Esophagus squamous epithelium (tissue), 5 donors: ENCODE measurements at regions not wholly inside any gene's neighbourhood (a gene's known extent, or its start where the extent isn't known, plus 50 kb on each side); places are given as distances from the start of the nearest gene placed in this dataset.
"Not testable (repeated sequence)": the region's sequence is repeated elsewhere in the genome, so short reads cannot be mapped to it uniquely, and the experiment has no call there.

Experiments
- DNase-seq: peaks from one replicate; lab custom pipeline; 2025; lab: John Stamatoyannopoulos, UW
- H3K27ac ChIP-seq, 4 donors: fragments of 200-600 bp; sonication (generic); one replicate each; pipeline ENCODE4 v1.5.1; 2016 to 2019; ENCODE audit warnings: mild to moderate bottlenecking in 1 of 4
- H3K27me3 ChIP-seq, 4 donors: fragments of 200-600 bp; sonication (generic); 1 replicate in 3 of 4; 2 replicates in 1 of 4; pipeline versions ENCODE4 v1.5.1 to v1.6.0; 2017 to 2021; ENCODE audit warnings: antibody characterized with exemption in 1 of 4
- H3K36me3 ChIP-seq, 3 donors: fragments of 200-600 bp; sonication (generic); one replicate each; pipeline ENCODE4 v1.5.1; 2016 to 2019
- H3K4me1 ChIP-seq, 3 donors: fragments of 200-600 bp; sonication (generic); one replicate each; pipeline ENCODE4 v1.5.1; 2017 to 2019
- H3K4me3 ChIP-seq, 4 donors: fragments of 200-600 bp; sonication (generic); 1 replicate in 3 of 4; 2 replicates in 1 of 4; pipeline ENCODE4 v1.5.1; 2016 to 2019; ENCODE audit warnings: mild to moderate bottlenecking in 2 of 4, moderate library complexity in 1 of 4
- H3K9me3 ChIP-seq, 3 donors: fragments of 200-600 bp; sonication (generic); one replicate each; pipeline ENCODE4 v1.5.1; 2016 to 2019
- POLR2A ChIP-seq, 4 donors: fragments of 450-650 bp; IDR thresholded peaks; one replicate each; pipeline ENCODE4 v1.6.1; 2017; ENCODE audit warnings: antibody characterized with exemption in 4 of 4, mild to moderate bottlenecking in 4 of 4, moderate library complexity in 3 of 4
- WGBS, 2 donors: methylation state at CpG; one replicate each; pipeline ENCODE4 v1.1.5; 2018; 5-methylcytosine and 5-hydroxymethylcytosine counted together
- intact Hi-C: fragments of 100-400 bp; cut with DNase I; formaldehyde crosslinking; loops from one replicate; pipeline ENCODE4 v1.15.0; 2022
- TF ChIP-seq, protein P1 (sequence below), 6 experiments: fragments of 450-650 bp in 4 of 6; fragments of 200-600 bp in 2 of 6; sonication (generic) in 2 of 6; IDR thresholded peaks; one replicate each; pipeline ENCODE4 v1.5.1; 2016 to 2019; ENCODE audit warnings: antibody characterized with exemption in 6 of 6, mild to moderate bottlenecking in 4 of 6, moderate library complexity in 4 of 6
- donor health status: DM: yes; HTN: yes; CAD: no.

DNA sequence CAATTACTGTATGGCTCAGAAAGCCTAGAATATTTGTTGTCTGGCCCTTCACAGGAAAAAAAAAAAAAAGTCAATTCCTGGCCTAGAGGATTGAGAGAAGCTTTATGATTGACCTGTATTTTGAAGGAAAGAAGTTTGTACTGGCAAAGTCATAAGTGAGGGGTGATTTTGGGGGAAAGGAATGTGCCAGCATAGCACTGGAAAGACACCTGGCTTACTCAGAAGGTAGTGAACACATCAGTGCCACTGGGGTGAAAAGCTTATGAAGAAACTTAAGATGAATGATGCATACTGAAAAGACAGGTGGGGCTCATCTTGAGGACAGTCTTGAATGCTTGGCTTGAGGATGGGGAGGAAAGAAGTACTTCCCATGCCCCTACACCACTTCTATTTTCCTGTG, 127.9 kb upstream of the RASA1 start:
- no peaks in the 10 kb centered on the region for H3K9me3 ChIP-seq
- no peaks in the 10 kb centered on the region for H3K36me3 ChIP-seq
- no peaks in the 10 kb centered on the region for H3K4me1 ChIP-seq
- H3K27ac ChIP-seq: no peak overlapping the region
- H3K4me3 ChIP-seq: no peak overlapping the region
- TF ChIP-seq, protein P1, sequence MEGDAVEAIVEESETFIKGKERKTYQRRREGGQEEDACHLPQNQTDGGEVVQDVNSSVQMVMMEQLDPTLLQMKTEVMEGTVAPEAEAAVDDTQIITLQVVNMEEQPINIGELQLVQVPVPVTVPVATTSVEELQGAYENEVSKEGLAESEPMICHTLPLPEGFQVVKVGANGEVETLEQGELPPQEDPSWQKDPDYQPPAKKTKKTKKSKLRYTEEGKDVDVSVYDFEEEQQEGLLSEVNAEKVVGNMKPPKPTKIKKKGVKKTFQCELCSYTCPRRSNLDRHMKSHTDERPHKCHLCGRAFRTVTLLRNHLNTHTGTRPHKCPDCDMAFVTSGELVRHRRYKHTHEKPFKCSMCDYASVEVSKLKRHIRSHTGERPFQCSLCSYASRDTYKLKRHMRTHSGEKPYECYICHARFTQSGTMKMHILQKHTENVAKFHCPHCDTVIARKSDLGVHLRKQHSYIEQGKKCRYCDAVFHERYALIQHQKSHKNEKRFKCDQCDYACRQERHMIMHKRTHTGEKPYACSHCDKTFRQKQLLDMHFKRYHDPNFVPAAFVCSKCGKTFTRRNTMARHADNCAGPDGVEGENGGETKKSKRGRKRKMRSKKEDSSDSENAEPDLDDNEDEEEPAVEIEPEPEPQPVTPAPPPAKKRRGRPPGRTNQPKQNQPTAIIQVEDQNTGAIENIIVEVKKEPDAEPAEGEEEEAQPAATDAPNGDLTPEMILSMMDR (IDR thresholded peaks at IDR 0.05): no peak
- TF ChIP-seq POLR2A (IDR thresholded peaks at IDR 0.05): no peak
- intact Hi-C loops: no loop called here
- no peaks in the 10 kb centered on the region for H3K27me3 ChIP-seq
- no peak for DNase-seq

DNA sequence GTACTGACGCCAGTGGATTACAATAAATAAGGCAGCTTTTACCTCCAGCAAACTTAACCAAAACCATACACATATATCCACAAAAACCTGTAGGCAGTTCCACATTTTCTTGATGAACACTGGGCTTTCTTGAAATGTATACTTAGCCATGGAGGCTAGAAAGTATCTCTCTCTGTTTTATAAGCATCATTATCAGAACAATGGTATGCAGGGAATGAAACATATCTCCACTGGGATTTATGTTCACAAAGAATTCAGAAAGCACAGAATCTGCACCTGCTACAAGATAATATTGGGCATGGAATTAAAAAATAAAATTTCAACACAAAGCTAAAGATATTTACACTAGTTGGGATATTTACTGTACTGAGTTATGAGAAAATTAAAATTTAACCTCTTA, 126.1 kb upstream of the RASA1 start:
- intact Hi-C loops: no loop called here
- Histone ChIP-seq H3K4me1 (no peaks in the 10 kb centered on the region), H3K4me3 (no peak overlapping the region), H3K9me3 (no peaks in the 10 kb centered on the region), H3K27me3 (no peaks in the 10 kb centered on the region), H3K27ac (no peak overlapping the region), H3K36me3 (no peaks in the 10 kb centered on the region)
- DNase-seq: no peak
- no peak for TF ChIP-seq POLR2A (IDR thresholded peaks at IDR 0.05)
- TF ChIP-seq, protein P1 (IDR thresholded peaks at IDR 0.05): no peak
- 79 to 81% methylated on average over 1 of the region's 1 CpG for WGBS, 2 donors

DNA sequence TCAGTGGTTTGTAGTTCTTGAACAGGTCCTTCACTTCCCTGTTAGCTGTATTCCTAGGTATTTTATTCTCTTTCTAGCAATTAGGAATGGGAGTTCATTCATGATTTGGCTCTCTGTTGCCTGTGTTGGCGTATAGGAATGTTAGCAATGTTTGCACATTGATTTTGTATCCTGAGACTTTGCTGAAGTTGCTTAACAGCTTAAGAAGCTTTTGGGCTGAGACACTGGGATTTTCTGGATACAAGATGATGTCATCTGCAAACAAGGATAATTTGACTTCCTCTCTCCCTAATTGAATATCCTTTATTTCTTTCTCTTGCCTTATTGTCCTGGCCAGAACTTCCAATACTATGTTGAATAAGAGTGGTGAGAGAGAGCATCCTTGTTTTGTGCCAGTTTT, 121.8 kb upstream of the RASA1 start:
- H3K27ac ChIP-seq, H3K4me3 ChIP-seq, DNase-seq, H3K36me3 ChIP-seq, intact Hi-C loops, H3K27me3 ChIP-seq, H3K4me1 ChIP-seq, H3K9me3 ChIP-seq: not testable (repeated sequence)
- 44 to 54% methylated on average over 1 of the region's 1 CpG for WGBS, 2 donors

DNA sequence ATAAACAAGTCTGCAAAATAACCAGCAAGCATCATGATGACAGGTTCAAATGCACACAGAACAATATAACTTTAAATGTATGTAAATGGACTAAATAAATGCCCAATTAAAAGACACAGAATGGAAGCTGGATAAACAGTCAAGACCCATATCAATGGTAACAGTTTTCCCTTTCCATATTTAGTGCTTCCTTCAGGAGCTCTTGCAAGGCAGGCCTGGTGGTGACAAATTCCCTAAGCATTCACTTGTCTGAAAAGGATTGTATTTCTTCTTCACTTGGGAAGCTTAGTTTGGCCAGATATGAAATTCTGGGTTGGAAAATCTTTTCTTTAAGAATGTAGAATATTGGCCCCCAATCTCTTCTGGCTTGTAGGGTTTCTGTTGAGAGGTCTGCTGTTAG, 120.2 kb upstream of the RASA1 start:
- DNase-seq: no peak
- no peak for TF ChIP-seq POLR2A (IDR thresholded peaks at IDR 0.05)
- TF ChIP-seq, protein P1 (IDR thresholded peaks at IDR 0.05): no peak
- intact Hi-C loops: no loop called here
- Histone ChIP-seq H3K4me3 (no peak overlapping the region), H3K9me3 (no peaks in the 10 kb centered on the region), H3K4me1 (no peaks in the 10 kb centered on the region), H3K27me3 (no peaks in the 10 kb centered on the region), H3K36me3 (no peaks in the 10 kb centered on the region), H3K27ac (no peak overlapping the region)

DNA sequence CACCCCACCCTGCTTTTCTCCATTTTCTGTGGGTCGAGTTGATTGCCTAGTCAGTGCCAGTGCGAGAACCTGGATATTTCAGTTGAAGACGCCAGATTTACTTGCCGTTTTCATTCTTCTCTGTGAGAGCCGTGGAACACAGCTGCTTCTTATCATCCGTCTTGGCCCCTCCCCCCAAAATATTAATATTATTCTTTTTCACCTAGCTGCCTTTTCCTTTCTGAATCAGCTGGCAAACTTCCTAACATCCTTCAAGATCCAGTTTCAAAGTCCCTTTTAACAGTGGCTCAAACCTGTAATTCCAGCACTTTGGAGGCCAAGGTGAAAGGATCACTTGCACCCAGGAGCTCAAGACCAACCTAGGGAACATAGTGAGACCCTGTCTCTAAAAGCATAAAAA, 117.1 kb upstream of the RASA1 start:
- H3K4me1 ChIP-seq: no peaks in the 10 kb centered on the region
- H3K36me3 ChIP-seq: no peaks in the 10 kb centered on the region
- 75 to 82% methylated on average over 6 of the region's 6 CpGs for WGBS, 2 donors
- no peak overlapping the region for H3K27ac ChIP-seq
- H3K9me3 ChIP-seq: no peaks in the 10 kb centered on the region
- intact Hi-C loops: no loop called here
- no peak for DNase-seq
- no peak overlapping the region for H3K4me3 ChIP-seq
- no peaks in the 10 kb centered on the region for H3K27me3 ChIP-seq
- TF ChIP-seq, protein P1 (IDR thresholded peaks at IDR 0.05): no peak
- no peak for TF ChIP-seq POLR2A (IDR thresholded peaks at IDR 0.05)

DNA sequence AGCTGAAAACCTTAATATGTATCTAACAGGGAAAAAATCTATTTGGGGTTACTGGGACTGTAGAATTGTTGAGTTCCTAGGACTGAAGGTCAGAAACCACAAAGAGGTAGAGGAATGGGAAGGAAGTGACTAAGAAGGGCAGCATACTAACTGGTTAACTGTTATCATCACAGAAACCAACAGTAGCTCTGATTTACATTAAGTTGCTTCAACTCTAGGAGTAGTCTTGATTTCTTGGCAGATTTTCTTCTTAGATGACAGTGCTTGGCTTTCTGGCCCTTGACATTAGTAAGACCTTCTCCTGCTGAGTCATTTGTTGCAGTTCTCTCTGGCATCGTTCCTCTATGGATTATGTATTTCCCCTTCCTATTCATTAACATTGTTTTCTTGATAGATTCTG, 116.1 kb upstream of the RASA1 start:
- intact Hi-C loops: no loop called here
- Histone ChIP-seq H3K36me3 (no peaks in the 10 kb centered on the region), H3K4me1 (no peaks in the 10 kb centered on the region), H3K9me3 (no peaks in the 10 kb centered on the region), H3K27me3 (no peaks in the 10 kb centered on the region), H3K4me3 (no peak overlapping the region), H3K27ac (no peak overlapping the region)
- no peak for DNase-seq
- TF ChIP-seq, protein P1 (IDR thresholded peaks at IDR 0.05): no peak
- TF ChIP-seq POLR2A (IDR thresholded peaks at IDR 0.05): no peak
- 14 to 33% methylated on average over 1 of the region's 1 CpG for WGBS, 2 donors
